ENCODE measurements at regions not wholly inside any gene's neighbourhood (a gene's known extent, or its start where the extent isn't known, plus 50 kb on each side); places are given as distances from the start of the nearest gene placed in this dataset.

- FAIRE-seq = no peak
- no peaks in the 10 kb centered on the region for H3K9me3 Mint-ChIP-seq (ENCODE audit: unreplicated experiment)
These were observed 925.1 kb downstream of the OTOL1 start for GRCh38 chr3:162421721-162422120.

DNA sequence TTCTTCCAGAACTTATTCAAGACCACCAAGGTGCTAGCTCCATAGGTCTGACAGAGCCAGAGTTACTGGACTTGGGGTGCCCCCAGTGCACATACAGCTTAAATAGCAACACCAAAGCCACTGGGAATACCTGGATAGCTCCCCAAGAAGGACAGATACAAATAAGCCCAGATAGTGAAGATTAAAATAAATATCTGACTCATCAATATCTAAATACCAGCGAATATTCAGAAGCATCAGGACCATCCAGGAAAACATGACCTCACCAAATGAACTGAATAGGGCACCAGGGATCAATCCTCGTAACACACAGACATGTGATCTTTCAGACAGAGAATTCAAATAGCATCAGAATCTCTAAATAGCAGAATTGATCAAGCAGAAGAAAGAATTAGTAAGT lies 931.6 kb downstream of the OTOL1 start:
- Histone ChIP-seq H3K4me1 (ENCODE audit: insufficient read depth, low read length) (no peaks in the 10 kb centered on the region), H3K4me3 (ENCODE audit: insufficient read depth, low read depth, low read length) (no peak overlapping the region), H2AFZ (ENCODE audit: low read depth, low read length) (no peak overlapping the region), H3K9me3 (ENCODE audit: insufficient read depth, low read depth, low read length) (no peaks in the 10 kb centered on the region), H4K20me1 (ENCODE audit: insufficient read depth, low read length) (no peaks in the 10 kb centered on the region), H3K4me2 (ENCODE audit: low read length) (no peak overlapping the region), H3K36me3 (ENCODE audit: insufficient read depth, low read length) (no peaks in the 10 kb centered on the region), H3K27ac (ENCODE audit: low read depth, low read length) (no peak overlapping the region), H3K79me2 (ENCODE audit: insufficient read depth, low read length) (no peaks in the 10 kb centered on the region), H3K9ac (ENCODE audit: low read length) (no peak overlapping the region), H3K27me3 (ENCODE audit: insufficient read depth, low read length) (no peaks in the 10 kb centered on the region)
- H3K36me3 Mint-ChIP-seq (ENCODE audit: low read depth, unreplicated experiment) = no peaks in the 10 kb centered on the region
- H3K27me3 Mint-ChIP-seq (ENCODE audit: low read depth, unreplicated experiment) = no peaks in the 10 kb centered on the region
- no peak overlapping the region for H3K4me3 Mint-ChIP-seq (ENCODE audit: unreplicated experiment)
- no peaks in the 10 kb centered on the region for H3K9me3 Mint-ChIP-seq (ENCODE audit: unreplicated experiment)
- H3K27ac Mint-ChIP-seq (ENCODE audit: unreplicated experiment) = no peak overlapping the region
- FAIRE-seq (no peak), DNase-seq (ENCODE audit: low read depth) (no peak)
- no peaks in the 10 kb centered on the region for H3K4me1 Mint-ChIP-seq (ENCODE audit: low read depth, unreplicated experiment)
- no peak for TF ChIP-seq EZH2 (IDR thresholded peaks at IDR 0.05; ENCODE audit: insufficient read depth, low read length)
- TF ChIP-seq, protein P1, sequence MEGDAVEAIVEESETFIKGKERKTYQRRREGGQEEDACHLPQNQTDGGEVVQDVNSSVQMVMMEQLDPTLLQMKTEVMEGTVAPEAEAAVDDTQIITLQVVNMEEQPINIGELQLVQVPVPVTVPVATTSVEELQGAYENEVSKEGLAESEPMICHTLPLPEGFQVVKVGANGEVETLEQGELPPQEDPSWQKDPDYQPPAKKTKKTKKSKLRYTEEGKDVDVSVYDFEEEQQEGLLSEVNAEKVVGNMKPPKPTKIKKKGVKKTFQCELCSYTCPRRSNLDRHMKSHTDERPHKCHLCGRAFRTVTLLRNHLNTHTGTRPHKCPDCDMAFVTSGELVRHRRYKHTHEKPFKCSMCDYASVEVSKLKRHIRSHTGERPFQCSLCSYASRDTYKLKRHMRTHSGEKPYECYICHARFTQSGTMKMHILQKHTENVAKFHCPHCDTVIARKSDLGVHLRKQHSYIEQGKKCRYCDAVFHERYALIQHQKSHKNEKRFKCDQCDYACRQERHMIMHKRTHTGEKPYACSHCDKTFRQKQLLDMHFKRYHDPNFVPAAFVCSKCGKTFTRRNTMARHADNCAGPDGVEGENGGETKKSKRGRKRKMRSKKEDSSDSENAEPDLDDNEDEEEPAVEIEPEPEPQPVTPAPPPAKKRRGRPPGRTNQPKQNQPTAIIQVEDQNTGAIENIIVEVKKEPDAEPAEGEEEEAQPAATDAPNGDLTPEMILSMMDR (IDR thresholded peaks at IDR 0.05; ENCODE audit: insufficient read depth, low read depth, low read length) = no peak

More at GRCh38 chr3:162421721-162422120, 925.1 kb downstream of the OTOL1 start:
- Histone ChIP-seq H3K79me2 (ENCODE audit: insufficient read depth, low read length) (no peaks in the 10 kb centered on the region), H3K9ac (ENCODE audit: low read length) (no peak overlapping the region), H3K27ac (ENCODE audit: low read depth, low read length) (no peak overlapping the region), H3K9me3 (ENCODE audit: insufficient read depth, low read depth, low read length) (no peaks in the 10 kb centered on the region), H2AFZ (ENCODE audit: low read depth, low read length) (no peak overlapping the region), H4K20me1 (ENCODE audit: insufficient read depth, low read length) (no peaks in the 10 kb centered on the region), H3K4me3 (ENCODE audit: insufficient read depth, low read depth, low read length) (no peak overlapping the region), H3K27me3 (ENCODE audit: insufficient read depth, low read length) (no peaks in the 10 kb centered on the region), H3K36me3 (ENCODE audit: insufficient read depth, low read length) (no peaks in the 10 kb centered on the region), H3K4me2 (ENCODE audit: low read length) (no peak overlapping the region), H3K4me1 (ENCODE audit: insufficient read depth, low read length) (no peaks in the 10 kb centered on the region)
- H3K27me3 Mint-ChIP-seq (ENCODE audit: low read depth, unreplicated experiment) = no peaks in the 10 kb centered on the region
- no peaks in the 10 kb centered on the region for H3K4me1 Mint-ChIP-seq (ENCODE audit: low read depth, unreplicated experiment)
- H3K36me3 Mint-ChIP-seq (ENCODE audit: low read depth, unreplicated experiment) = no peaks in the 10 kb centered on the region
- H3K27ac Mint-ChIP-seq (ENCODE audit: unreplicated experiment) = no peak overlapping the region
- H3K4me3 Mint-ChIP-seq (ENCODE audit: unreplicated experiment) = no peak overlapping the region
- no peak for TF ChIP-seq EZH2 (IDR thresholded peaks at IDR 0.05; ENCODE audit: insufficient read depth, low read length)
- TF ChIP-seq, protein P1 (IDR thresholded peaks at IDR 0.05; ENCODE audit: insufficient read depth, low read depth, low read length) = no peak
- DNase-seq (ENCODE audit: low read depth) = no peak

DNA sequence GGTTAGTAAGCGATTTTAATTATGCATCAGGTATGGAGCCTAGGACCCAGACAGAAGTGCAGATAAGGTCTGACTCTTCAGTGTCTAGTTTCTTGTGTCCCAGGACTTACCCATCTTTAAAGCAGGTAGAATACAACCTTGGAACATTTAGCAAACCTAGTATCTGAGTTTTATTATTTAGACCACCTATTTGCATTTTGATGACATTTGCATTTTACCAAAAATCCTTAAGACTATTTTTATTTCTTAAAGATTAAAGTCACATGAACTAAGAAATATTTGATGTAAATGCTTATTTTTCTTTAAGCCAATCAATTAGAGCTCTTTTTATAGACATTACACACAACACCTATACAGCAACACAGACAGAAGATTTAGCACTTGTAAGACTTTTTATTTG lies 939.1 kb downstream of the OTOL1 start:
- no peaks in the 10 kb centered on the region for H3K9me3 ChIP-seq (ENCODE audit: insufficient read depth, low read depth, low read length)
- no peaks in the 10 kb centered on the region for H4K20me1 ChIP-seq (ENCODE audit: insufficient read depth, low read length)
- H3K79me2 ChIP-seq (ENCODE audit: insufficient read depth, low read length) = no peaks in the 10 kb centered on the region
- no peak overlapping the region for H3K4me3 ChIP-seq (ENCODE audit: insufficient read depth, low read depth, low read length)
- no peaks in the 10 kb centered on the region for H3K36me3 ChIP-seq (ENCODE audit: insufficient read depth, low read length)
- H3K9ac ChIP-seq (ENCODE audit: low read length) = no peak overlapping the region
- no peak overlapping the region for H2AFZ ChIP-seq (ENCODE audit: low read depth, low read length)
- H3K4me2 ChIP-seq (ENCODE audit: low read length) = no peak overlapping the region
- DNase-seq (ENCODE audit: low read depth) (no peak), FAIRE-seq (no peak)
- Mint-ChIP-seq H3K36me3 (ENCODE audit: low read depth, unreplicated experiment) (no peaks in the 10 kb centered on the region), H3K9me3 (ENCODE audit: unreplicated experiment) (peaks cover 5% of the 10 kb centered on the region), H3K4me1 (ENCODE audit: low read depth, unreplicated experiment) (peaks cover 3% of the 10 kb centered on the region), H3K27ac (ENCODE audit: unreplicated experiment) (no peak overlapping the region), H3K4me3 (ENCODE audit: unreplicated experiment) (no peak overlapping the region), H3K27me3 (ENCODE audit: low read depth, unreplicated experiment) (no peaks in the 10 kb centered on the region)
- H3K27ac ChIP-seq (ENCODE audit: low read depth, low read length) = no peak overlapping the region
- TF ChIP-seq EZH2 (IDR thresholded peaks at IDR 0.05; ENCODE audit: insufficient read depth, low read length) = no peak
- TF ChIP-seq, protein P1 (IDR thresholded peaks at IDR 0.05; ENCODE audit: insufficient read depth, low read depth, low read length) = no peak
- H3K27me3 ChIP-seq (ENCODE audit: insufficient read depth, low read length) = no peaks in the 10 kb centered on the region
- peaks cover 5% of the 10 kb centered on the region for H3K4me1 ChIP-seq (ENCODE audit: insufficient read depth, low read length)
